Liver (tissue), 8 donors: ENCODE measurements at regions not wholly inside any gene's neighbourhood (a gene's known extent, or its start where the extent isn't known, plus 50 kb on each side); places are given as distances from the start of the nearest gene placed in this dataset.

ENCODE experiments used
- DNase-seq: peaks from one replicate; pipeline ENCODE4 v3.0.0-alpha.2; 2017; ENCODE audit warnings: low spot score
- H3K27ac ChIP-seq, 2 donors: one replicate each; pipeline ENCODE4 v1.7.0; 2013; ENCODE audit warnings: inconsistent platforms in 2 of 2, low read length in 2 of 2, control low read depth in 1 of 2, low read depth in 1 of 2, mild to moderate bottlenecking in 1 of 2
- H3K27me3 ChIP-seq, 4 donors: one replicate each; pipeline versions ENCODE4 v1.6.1 to v1.7.0; 2013; ENCODE audit warnings: low read length in 3 of 4, inconsistent platforms in 1 of 4, mild to moderate bottlenecking in 1 of 4, moderate library complexity in 1 of 4; ENCODE audit not compliant: control insufficient read depth in 4 of 4, insufficient read depth in 4 of 4
- H3K36me3 ChIP-seq, 4 donors: one replicate each; pipeline versions ENCODE4 v1.6.1 to v1.7.0; 2013; ENCODE audit warnings: low read length in 3 of 4, mild to moderate bottlenecking in 3 of 4, low read depth in 1 of 4, moderate library complexity in 1 of 4; ENCODE audit not compliant: control insufficient read depth in 4 of 4, insufficient read depth in 3 of 4
- H3K4me1 ChIP-seq, 4 donors: one replicate each; pipeline versions ENCODE4 v1.6.1 to v1.7.0; 2013; ENCODE audit warnings: low read length in 3 of 4, mild to moderate bottlenecking in 3 of 4, moderate library complexity in 1 of 4; ENCODE audit not compliant: control insufficient read depth in 4 of 4, insufficient read depth in 4 of 4
- H3K4me3 ChIP-seq, 3 donors: one replicate each; pipeline versions ENCODE4 v1.6.1 to v1.7.0; 2013; ENCODE audit warnings: low read length in 3 of 3, control low read depth in 1 of 3, low read depth in 1 of 3, mild to moderate bottlenecking in 1 of 3
- H3K9ac ChIP-seq, 2 donors: one replicate each; pipeline ENCODE4 v1.7.0; 2013; ENCODE audit warnings: low read length in 2 of 2, mild to moderate bottlenecking in 2 of 2, moderate library complexity in 2 of 2, control low read depth in 1 of 2, low read depth in 1 of 2
- H3K9me3 ChIP-seq, 4 donors: one replicate each; pipeline versions ENCODE4 v1.6.1 to v1.7.0; 2013; ENCODE audit warnings: low read length in 3 of 4; ENCODE audit not compliant: control insufficient read depth in 4 of 4
- EGR1 ChIP-seq, 2 donors: IDR thresholded peaks; 2 replicates each; pipeline ENCODE4 v1.6.1; 2016 to 2018; ENCODE audit warnings: antibody characterized with exemption in 2 of 2, low read depth in 2 of 2
- FOXA1 ChIP-seq: IDR thresholded peaks from 2 replicates; pipeline ENCODE4 v1.6.1; 2016; ENCODE audit warnings: antibody characterized with exemption
- FOXA2 ChIP-seq: IDR thresholded peaks from 2 replicates; pipeline ENCODE4 v1.6.1; 2016; ENCODE audit warnings: antibody characterized with exemption
- HNF4A ChIP-seq, 2 donors: conservative IDR thresholded peaks; 2 replicates each; pipeline ENCODE4 v1.6.1; 2016; ENCODE audit warnings: antibody characterized with exemption in 2 of 2, mild to moderate bottlenecking in 2 of 2
- HNF4G ChIP-seq: IDR thresholded peaks from 2 replicates; pipeline ENCODE4 v1.6.1; 2016; ENCODE audit warnings: antibody characterized with exemption
- NR2F2 ChIP-seq: IDR thresholded peaks from 2 replicates; pipeline ENCODE4 v1.6.1; 2016; ENCODE audit warnings: antibody characterized with exemption
- RAD21 ChIP-seq, 2 donors: IDR thresholded peaks; 2 replicates each; pipeline ENCODE4 v1.6.1; 2016; ENCODE audit warnings: antibody characterized with exemption in 2 of 2, mild to moderate bottlenecking in 2 of 2
- RXRA ChIP-seq, 2 donors: IDR thresholded peaks; 2 replicates each; pipeline ENCODE4 v1.6.1; 2017 to 2018; ENCODE audit warnings: antibody characterized with exemption in 2 of 2, mild to moderate bottlenecking in 1 of 2
- SP1 ChIP-seq: IDR thresholded peaks from 2 replicates; pipeline ENCODE4 v1.6.1; 2018; ENCODE audit warnings: antibody characterized with exemption, mild to moderate bottlenecking
- TAF1 ChIP-seq: conservative IDR thresholded peaks from 2 replicates; pipeline ENCODE4 v1.6.1; 2016; ENCODE audit warnings: antibody characterized with exemption, mild to moderate bottlenecking
- YY1 ChIP-seq: IDR thresholded peaks from 2 replicates; pipeline ENCODE4 v1.6.1; 2016; ENCODE audit warnings: antibody characterized with exemption, mild to moderate bottlenecking
- WGBS: extraction: QIAGEN DNeasy Blood & Tissue Kit; methylation state at CpG from one replicate; pipeline ENCODE4 v1.1.7; 2013; 5-methylcytosine and 5-hydroxymethylcytosine counted together
- TF ChIP-seq, protein P1 (sequence below): fragments of 150-350 bp; IDR thresholded peaks from 2 replicates; pipeline ENCODE4 v1.5.1; 2017; ENCODE audit warnings: improper control_type of control experiment, low read depth, low read length; ENCODE audit not compliant: missing input control
- TF ChIP-seq, protein P2 (sequence below): IDR thresholded peaks from 2 replicates; pipeline ENCODE4 v1.6.1; 2016; ENCODE audit warnings: antibody characterized with exemption
- TF ChIP-seq, protein P3 (sequence below): IDR thresholded peaks from 2 replicates; pipeline ENCODE4 v1.6.1; 2016; ENCODE audit warnings: antibody characterized with exemption
- TF ChIP-seq, protein P4 (sequence below): IDR thresholded peaks from 2 replicates; pipeline ENCODE4 v1.6.1; 2016; ENCODE audit warnings: antibody characterized with exemption, mild to moderate bottlenecking
- TF ChIP-seq, protein P5 (sequence below): IDR thresholded peaks from 2 replicates; pipeline ENCODE4 v1.6.1; 2016; ENCODE audit warnings: antibody characterized with exemption
- donor health status: healthy.
- donor health status: healthy.
- donor health status: healthy.
- donor health status: healthy.
- donor health status: healthy.

DNA sequence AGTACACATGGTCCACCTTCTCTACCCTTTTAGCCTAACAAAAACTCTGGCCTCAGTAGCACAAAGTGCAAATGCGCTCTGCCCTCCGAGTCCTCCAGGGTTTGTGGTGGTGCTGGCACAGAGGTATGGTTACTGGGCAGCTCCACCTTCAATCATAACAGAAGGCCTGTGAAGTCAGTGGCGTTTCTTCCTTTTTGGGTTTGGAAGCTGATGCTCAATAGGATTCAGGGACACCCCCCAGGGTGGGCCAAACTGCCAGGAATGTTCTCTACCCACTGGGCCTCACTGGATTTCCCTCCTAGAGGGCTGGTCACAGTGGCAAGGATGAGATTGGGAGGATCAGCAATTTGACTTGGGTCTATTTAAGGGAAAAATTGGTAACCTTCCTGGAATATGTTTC, 286.1 kb upstream of the FOXQ1 start:
- TF ChIP-seq, protein P1, sequence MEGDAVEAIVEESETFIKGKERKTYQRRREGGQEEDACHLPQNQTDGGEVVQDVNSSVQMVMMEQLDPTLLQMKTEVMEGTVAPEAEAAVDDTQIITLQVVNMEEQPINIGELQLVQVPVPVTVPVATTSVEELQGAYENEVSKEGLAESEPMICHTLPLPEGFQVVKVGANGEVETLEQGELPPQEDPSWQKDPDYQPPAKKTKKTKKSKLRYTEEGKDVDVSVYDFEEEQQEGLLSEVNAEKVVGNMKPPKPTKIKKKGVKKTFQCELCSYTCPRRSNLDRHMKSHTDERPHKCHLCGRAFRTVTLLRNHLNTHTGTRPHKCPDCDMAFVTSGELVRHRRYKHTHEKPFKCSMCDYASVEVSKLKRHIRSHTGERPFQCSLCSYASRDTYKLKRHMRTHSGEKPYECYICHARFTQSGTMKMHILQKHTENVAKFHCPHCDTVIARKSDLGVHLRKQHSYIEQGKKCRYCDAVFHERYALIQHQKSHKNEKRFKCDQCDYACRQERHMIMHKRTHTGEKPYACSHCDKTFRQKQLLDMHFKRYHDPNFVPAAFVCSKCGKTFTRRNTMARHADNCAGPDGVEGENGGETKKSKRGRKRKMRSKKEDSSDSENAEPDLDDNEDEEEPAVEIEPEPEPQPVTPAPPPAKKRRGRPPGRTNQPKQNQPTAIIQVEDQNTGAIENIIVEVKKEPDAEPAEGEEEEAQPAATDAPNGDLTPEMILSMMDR = no peak
- TF ChIP-seq RAD21 (IDR thresholded peaks at IDR 0.05) (no peak), RXRA (IDR thresholded peaks at IDR 0.05) (no peak), EGR1 (IDR thresholded peaks at IDR 0.05; ENCODE audit: low read depth in 2 of 2) (no peak), TAF1 (no peak), FOXA2 (no peak), FOXA1 (no peak), NR2F2 (no peak), YY1 (no peak), HNF4A (conservative IDR thresholded peaks at IDR 0.05) (no peak), HNF4G (no peak), SP1 (no peak)
- TF ChIP-seq, protein P2, sequence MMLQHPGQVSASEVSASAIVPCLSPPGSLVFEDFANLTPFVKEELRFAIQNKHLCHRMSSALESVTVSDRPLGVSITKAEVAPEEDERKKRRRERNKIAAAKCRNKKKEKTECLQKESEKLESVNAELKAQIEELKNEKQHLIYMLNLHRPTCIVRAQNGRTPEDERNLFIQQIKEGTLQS = no peak
- TF ChIP-seq, protein P3, sequence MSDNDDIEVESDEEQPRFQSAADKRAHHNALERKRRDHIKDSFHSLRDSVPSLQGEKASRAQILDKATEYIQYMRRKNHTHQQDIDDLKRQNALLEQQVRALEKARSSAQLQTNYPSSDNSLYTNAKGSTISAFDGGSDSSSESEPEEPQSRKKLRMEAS = no peak
- TF ChIP-seq, protein P4, sequence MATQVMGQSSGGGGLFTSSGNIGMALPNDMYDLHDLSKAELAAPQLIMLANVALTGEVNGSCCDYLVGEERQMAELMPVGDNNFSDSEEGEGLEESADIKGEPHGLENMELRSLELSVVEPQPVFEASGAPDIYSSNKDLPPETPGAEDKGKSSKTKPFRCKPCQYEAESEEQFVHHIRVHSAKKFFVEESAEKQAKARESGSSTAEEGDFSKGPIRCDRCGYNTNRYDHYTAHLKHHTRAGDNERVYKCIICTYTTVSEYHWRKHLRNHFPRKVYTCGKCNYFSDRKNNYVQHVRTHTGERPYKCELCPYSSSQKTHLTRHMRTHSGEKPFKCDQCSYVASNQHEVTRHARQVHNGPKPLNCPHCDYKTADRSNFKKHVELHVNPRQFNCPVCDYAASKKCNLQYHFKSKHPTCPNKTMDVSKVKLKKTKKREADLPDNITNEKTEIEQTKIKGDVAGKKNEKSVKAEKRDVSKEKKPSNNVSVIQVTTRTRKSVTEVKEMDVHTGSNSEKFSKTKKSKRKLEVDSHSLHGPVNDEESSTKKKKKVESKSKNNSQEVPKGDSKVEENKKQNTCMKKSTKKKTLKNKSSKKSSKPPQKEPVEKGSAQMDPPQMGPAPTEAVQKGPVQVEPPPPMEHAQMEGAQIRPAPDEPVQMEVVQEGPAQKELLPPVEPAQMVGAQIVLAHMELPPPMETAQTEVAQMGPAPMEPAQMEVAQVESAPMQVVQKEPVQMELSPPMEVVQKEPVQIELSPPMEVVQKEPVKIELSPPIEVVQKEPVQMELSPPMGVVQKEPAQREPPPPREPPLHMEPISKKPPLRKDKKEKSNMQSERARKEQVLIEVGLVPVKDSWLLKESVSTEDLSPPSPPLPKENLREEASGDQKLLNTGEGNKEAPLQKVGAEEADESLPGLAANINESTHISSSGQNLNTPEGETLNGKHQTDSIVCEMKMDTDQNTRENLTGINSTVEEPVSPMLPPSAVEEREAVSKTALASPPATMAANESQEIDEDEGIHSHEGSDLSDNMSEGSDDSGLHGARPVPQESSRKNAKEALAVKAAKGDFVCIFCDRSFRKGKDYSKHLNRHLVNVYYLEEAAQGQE = no peak
- TF ChIP-seq, protein P5, sequence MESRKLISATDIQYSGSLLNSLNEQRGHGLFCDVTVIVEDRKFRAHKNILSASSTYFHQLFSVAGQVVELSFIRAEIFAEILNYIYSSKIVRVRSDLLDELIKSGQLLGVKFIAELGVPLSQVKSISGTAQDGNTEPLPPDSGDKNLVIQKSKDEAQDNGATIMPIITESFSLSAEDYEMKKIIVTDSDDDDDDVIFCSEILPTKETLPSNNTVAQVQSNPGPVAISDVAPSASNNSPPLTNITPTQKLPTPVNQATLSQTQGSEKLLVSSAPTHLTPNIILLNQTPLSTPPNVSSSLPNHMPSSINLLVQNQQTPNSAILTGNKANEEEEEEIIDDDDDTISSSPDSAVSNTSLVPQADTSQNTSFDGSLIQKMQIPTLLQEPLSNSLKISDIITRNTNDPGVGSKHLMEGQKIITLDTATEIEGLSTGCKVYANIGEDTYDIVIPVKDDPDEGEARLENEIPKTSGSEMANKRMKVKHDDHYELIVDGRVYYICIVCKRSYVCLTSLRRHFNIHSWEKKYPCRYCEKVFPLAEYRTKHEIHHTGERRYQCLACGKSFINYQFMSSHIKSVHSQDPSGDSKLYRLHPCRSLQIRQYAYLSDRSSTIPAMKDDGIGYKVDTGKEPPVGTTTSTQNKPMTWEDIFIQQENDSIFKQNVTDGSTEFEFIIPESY = no peak
- Histone ChIP-seq H3K9ac (no peak overlapping the region), H3K27ac (no peak overlapping the region), H3K9me3 (peaks cover 0 to 1% (median 0%) of the 10 kb centered on the region in 4 donors), H3K36me3 (no peaks in the 10 kb centered on the region), H3K4me1 (no peaks in the 10 kb centered on the region), H3K27me3 (peaks cover 0 to 2% (median 0%) of the 10 kb centered on the region in 4 donors), H3K4me3 (no peak overlapping the region)
- no peak for DNase-seq
- WGBS = 94% methylated on average over 3 of the region's 3 CpGs

DNA sequence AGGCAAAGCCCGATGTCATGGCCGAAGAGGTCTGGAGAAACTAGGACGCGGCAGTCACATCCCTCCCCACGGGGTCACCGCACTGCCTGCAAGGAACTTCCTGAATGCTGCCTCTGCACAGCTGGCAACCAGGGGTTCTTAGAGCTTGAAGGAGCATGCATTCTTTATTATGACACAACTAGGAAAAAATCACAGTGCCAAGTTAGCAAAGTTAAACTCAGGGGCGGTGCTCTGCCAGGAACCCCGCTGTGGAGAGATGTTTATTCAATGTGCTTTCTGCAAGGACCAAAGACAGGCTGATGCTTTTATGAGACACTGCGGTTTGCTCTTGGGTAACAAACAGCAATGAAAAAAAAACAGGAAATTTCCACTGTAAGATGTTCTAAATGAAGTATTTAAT, 287.3 kb upstream of the FOXQ1 start:
- Histone ChIP-seq H3K9ac (no peak overlapping the region), H3K27ac (no peak overlapping the region), H3K9me3 (peaks cover 0 to 1% (median 0%) of the 10 kb centered on the region in 4 donors), H3K4me1 (no peaks in the 10 kb centered on the region), H3K36me3 (no peaks in the 10 kb centered on the region), H3K4me3 (no peak overlapping the region), H3K27me3 (peaks cover 0 to 2% (median 0%) of the 10 kb centered on the region in 4 donors)
- WGBS = 81% methylated on average over 9 of the region's 9 CpGs
- TF ChIP-seq FOXA2 = no peak
- peak; percentile 26 to 40 for TF ChIP-seq RXRA (IDR thresholded peaks at IDR 0.05)
- no peak for DNase-seq
